ENCODE measurements at regions not wholly inside any gene's neighbourhood (a gene's known extent, or its start where the extent isn't known, plus 50 kb on each side); places are given as distances from the start of the nearest gene placed in this dataset.

GRCh38 chr15:69943637-69944036 lies 154.1 kb downstream of the TLE3 start:
- no peak overlapping the region for H2AFZ ChIP-seq (ENCODE audit: low read length)
- DNase-seq (ENCODE audit: low spot score): no peak
- no peaks in the 10 kb centered on the region for H3K9me2 ChIP-seq (ENCODE audit: insufficient read depth, low read length)
- H3K79me2 ChIP-seq (ENCODE audit: insufficient read depth, low read depth, low read length): no peaks in the 10 kb centered on the region
- ChIA-PET POLR2A (no interaction called here), CTCF (ENCODE audit: unreplicated experiment) (no interaction called here)
- intact Hi-C loops (cut with micrococcal nuclease; ENCODE audit: unreplicated experiment): no loop called here
- no peaks in the 10 kb centered on the region for H3K4me1 ChIP-seq (ENCODE audit: insufficient read depth, low read length, poor library complexity, severe bottlenecking)
- BruUV-seq (replicated peaks): no TSS peak
- no peak overlapping the region for H3K27ac ChIP-seq (ENCODE audit: low read depth, low read length, poor library complexity, severe bottlenecking)
- no peaks in the 10 kb centered on the region for H3K9me3 ChIP-seq (ENCODE audit: low read length)
- no peak for TF ChIP-seq CTCF (conservative IDR thresholded peaks at IDR 0.05; ENCODE audit: low read length)
- TF ChIP-seq EZH2phosphoT487 (IDR thresholded peaks at IDR 0.05; ENCODE audit: borderline replicate concordance, low read depth, low read length): no peak
- H4K20me1 ChIP-seq (ENCODE audit: insufficient read depth, low read length): no peaks in the 10 kb centered on the region
- H3K4me3 ChIP-seq (ENCODE audit: low read depth, low read length, poor library complexity, severe bottlenecking): no peak overlapping the region
- no peaks in the 10 kb centered on the region for H3K36me3 ChIP-seq (ENCODE audit: insufficient read depth, low read length)
- H3K4me2 ChIP-seq (ENCODE audit: low read length): no peak overlapping the region

- H3K4me1 ChIP-seq (ENCODE audit: insufficient read depth, low read length, poor library complexity, severe bottlenecking): no peaks in the 10 kb centered on the region
- no peaks in the 10 kb centered on the region for H3K9me3 ChIP-seq (ENCODE audit: low read length)
- no peak overlapping the region for H2AFZ ChIP-seq (ENCODE audit: low read length)
- ChIA-PET POLR2A (no interaction called here), CTCF (ENCODE audit: unreplicated experiment) (no interaction called here)
- no peaks in the 10 kb centered on the region for H3K9me2 ChIP-seq (ENCODE audit: insufficient read depth, low read length)
- no peak for DNase-seq (ENCODE audit: low spot score)
- intact Hi-C loops (cut with micrococcal nuclease; ENCODE audit: unreplicated experiment): no loop called here
- no peak overlapping the region for H3K4me3 ChIP-seq (ENCODE audit: low read depth, low read length, poor library complexity, severe bottlenecking)
- H3K27ac ChIP-seq (ENCODE audit: low read depth, low read length, poor library complexity, severe bottlenecking): no peak overlapping the region
- no peaks in the 10 kb centered on the region for H3K36me3 ChIP-seq (ENCODE audit: insufficient read depth, low read length)
- no peaks in the 10 kb centered on the region for H4K20me1 ChIP-seq (ENCODE audit: insufficient read depth, low read length)
- no peak overlapping the region for H3K4me2 ChIP-seq (ENCODE audit: low read length)
- BruUV-seq (replicated peaks): no TSS peak
- TF ChIP-seq CTCF (conservative IDR thresholded peaks at IDR 0.05; ENCODE audit: low read length) (no peak), EZH2phosphoT487 (IDR thresholded peaks at IDR 0.05; ENCODE audit: borderline replicate concordance, low read depth, low read length) (no peak)
- no peaks in the 10 kb centered on the region for H3K79me2 ChIP-seq (ENCODE audit: insufficient read depth, low read depth, low read length)
Observed at GRCh38 chr15:69945729-69946128, 152.0 kb downstream of the TLE3 start.

- Histone ChIP-seq H3K9me3 (ENCODE audit: low read length) (no peaks in the 10 kb centered on the region), H3K36me3 (ENCODE audit: insufficient read depth, low read length) (no peaks in the 10 kb centered on the region), H3K4me2 (ENCODE audit: low read length) (no peak overlapping the region), H3K27ac (ENCODE audit: low read depth, low read length, poor library complexity, severe bottlenecking) (no peak overlapping the region), H3K9me2 (ENCODE audit: insufficient read depth, low read length) (no peaks in the 10 kb centered on the region), H2AFZ (ENCODE audit: low read length) (no peak overlapping the region), H3K79me2 (ENCODE audit: insufficient read depth, low read depth, low read length) (no peaks in the 10 kb centered on the region), H3K4me1 (ENCODE audit: insufficient read depth, low read length, poor library complexity, severe bottlenecking) (no peaks in the 10 kb centered on the region), H3K4me3 (ENCODE audit: low read depth, low read length, poor library complexity, severe bottlenecking) (no peak overlapping the region), H4K20me1 (ENCODE audit: insufficient read depth, low read length) (no peaks in the 10 kb centered on the region)
- peak; percentile 6 for DNase-seq (ENCODE audit: low spot score)
- CTCF ChIA-PET (ENCODE audit: unreplicated experiment): no interaction called here
- POLR2A ChIA-PET: interaction anchor here (1.2 kb wide), 1 partner anchor 12 kb away, joined by 4 read pairs; no protein-coding TSS in a partner anchor
- BruUV-seq (replicated peaks): no TSS peak
- TF ChIP-seq CTCF (conservative IDR thresholded peaks at IDR 0.05; ENCODE audit: low read length): peak; percentile 27; the same call in 1 of the 2 replicates
- no peak for TF ChIP-seq EZH2phosphoT487 (IDR thresholded peaks at IDR 0.05; ENCODE audit: borderline replicate concordance, low read depth, low read length)
- intact Hi-C loops (cut with micrococcal nuclease; ENCODE audit: unreplicated experiment): no loop called here
Observed at GRCh38 chr15:69946870-69947269, 150.8 kb downstream of the TLE3 start.
